Loucy (cell line): ENCODE measurements at regions not wholly inside any gene's neighbourhood (a gene's known extent, or its start where the extent isn't known, plus 50 kb on each side); places are given as distances from the start of the nearest gene placed in this dataset.

Experiments used
- EZH2phosphoT487 ChIP-seq: fragments of 200-600 bp; IDR thresholded peaks from 2 replicates; pipeline ENCODE4 v1.6.1; 2018; ENCODE audit warnings: antibody characterized with exemption, mild to moderate bottlenecking, moderate library complexity, borderline replicate concordance
- TF ChIP-seq, protein P1 (sequence below): fragments of 200-600 bp; sonication (generic); conservative IDR thresholded peaks from 2 replicates; pipeline ENCODE4 v1.5.1; 2014; ENCODE audit warnings: mild to moderate bottlenecking, antibody characterized with exemption, low read length

DNA sequence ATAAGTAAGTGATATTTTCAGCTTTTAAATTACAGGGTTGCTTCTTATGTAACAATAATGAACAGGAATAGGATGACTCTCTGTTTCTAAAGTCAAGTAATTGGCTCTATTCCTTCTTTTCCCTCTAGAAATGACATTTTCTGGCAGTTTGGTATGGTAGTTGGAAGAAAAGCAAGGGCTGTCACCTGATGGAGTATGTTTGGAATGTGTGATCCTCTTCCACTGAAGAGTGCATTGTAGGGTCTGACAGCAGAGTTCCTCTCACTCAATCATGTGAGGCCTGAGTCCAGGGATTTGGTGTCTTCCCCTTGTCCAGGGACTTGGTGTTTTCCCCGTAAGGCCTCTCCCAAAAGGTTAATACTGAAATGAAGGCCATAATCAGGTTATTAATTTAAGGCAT is 233.8 kb upstream of the FBXL7 start:
- TF ChIP-seq, protein P1, sequence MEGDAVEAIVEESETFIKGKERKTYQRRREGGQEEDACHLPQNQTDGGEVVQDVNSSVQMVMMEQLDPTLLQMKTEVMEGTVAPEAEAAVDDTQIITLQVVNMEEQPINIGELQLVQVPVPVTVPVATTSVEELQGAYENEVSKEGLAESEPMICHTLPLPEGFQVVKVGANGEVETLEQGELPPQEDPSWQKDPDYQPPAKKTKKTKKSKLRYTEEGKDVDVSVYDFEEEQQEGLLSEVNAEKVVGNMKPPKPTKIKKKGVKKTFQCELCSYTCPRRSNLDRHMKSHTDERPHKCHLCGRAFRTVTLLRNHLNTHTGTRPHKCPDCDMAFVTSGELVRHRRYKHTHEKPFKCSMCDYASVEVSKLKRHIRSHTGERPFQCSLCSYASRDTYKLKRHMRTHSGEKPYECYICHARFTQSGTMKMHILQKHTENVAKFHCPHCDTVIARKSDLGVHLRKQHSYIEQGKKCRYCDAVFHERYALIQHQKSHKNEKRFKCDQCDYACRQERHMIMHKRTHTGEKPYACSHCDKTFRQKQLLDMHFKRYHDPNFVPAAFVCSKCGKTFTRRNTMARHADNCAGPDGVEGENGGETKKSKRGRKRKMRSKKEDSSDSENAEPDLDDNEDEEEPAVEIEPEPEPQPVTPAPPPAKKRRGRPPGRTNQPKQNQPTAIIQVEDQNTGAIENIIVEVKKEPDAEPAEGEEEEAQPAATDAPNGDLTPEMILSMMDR: no peak
- no peak for TF ChIP-seq EZH2phosphoT487
